ENCODE measurements at regions not wholly inside any gene's neighbourhood (a gene's known extent, or its start where the extent isn't known, plus 50 kb on each side); places are given as distances from the start of the nearest gene placed in this dataset.

DNA sequence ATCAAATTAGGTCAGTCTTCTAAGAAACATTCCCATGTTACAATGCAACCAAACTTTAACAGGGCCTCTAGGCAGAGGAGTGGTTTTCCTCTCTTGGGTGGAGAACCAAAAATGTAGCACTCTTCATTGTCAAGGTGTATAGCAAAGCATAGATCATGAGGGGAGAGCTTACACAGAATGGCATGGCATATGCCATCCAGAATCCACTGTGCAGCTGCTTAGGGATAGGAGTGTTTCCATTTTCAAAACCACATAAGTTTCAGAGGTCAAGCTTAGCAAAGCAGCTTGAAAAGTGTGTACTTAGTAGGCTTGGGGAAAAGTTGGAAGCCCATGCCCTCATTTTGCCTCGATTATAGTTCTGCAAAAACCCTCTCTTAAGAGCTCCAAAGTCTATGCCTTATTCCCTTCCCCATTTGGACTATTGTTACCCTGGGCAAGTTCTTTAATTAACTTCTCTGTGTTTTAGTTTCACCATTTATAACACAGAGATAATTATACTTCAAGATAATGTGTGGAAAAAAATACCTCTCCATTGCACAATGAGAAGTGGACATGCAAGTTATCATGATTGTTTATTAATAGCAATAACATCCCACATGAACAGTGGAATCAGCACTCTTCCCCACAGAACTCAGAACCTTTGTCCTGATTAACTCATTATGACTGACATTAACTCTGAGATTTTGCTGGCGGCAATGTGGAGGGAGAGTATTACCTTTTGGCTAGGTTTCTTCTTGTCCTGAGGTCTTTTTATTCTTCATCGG lies 398.9 kb upstream of the WWC1 start:
- Histone ChIP-seq H3K4me3 (ENCODE audit: low read length) (no peak overlapping the region), H3K9me3 (ENCODE audit: control insufficient read depth, low read length) (no peaks in the 10 kb centered on the region)

DNA sequence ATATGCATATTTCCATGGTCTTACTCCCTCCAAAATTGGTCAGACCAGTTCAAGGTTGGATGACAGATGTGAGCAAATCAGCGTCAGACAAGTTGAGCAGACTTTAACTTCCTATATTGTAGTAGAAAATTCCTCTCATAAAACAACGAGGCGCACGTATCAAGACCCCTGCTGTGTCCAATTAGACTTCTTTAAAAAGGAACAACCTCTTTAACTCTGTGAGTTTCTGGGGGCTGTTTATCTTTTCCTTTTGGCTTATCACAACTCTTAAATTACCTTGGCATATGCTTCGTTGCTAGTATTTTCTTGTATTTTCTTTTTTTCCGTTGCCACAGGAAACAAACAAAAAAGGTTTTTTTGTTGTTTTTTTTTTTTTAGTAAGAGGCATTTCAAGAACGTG lies 398.2 kb upstream of the WWC1 start:
- Histone ChIP-seq H3K36me3 (ENCODE audit: control insufficient read depth, insufficient read depth, low read length) (no peaks in the 10 kb centered on the region), H3K4me1 (ENCODE audit: control insufficient read depth, insufficient read depth, low read length) (no peaks in the 10 kb centered on the region), H3K9me3 (ENCODE audit: control insufficient read depth, low read length) (no peaks in the 10 kb centered on the region), H3K4me3 (ENCODE audit: low read length) (no peak overlapping the region), H3K9ac (ENCODE audit: low read length) (no peak overlapping the region), H3K27me3 (ENCODE audit: control insufficient read depth, insufficient read depth, low read length) (no peaks in the 10 kb centered on the region)

More for the DNA sequence above, 398.9 kb upstream of the WWC1 start:
- Histone ChIP-seq H3K36me3 (ENCODE audit: control insufficient read depth, insufficient read depth, low read length) (no peaks in the 10 kb centered on the region), H3K9ac (ENCODE audit: low read length) (no peak overlapping the region), H3K4me1 (ENCODE audit: control insufficient read depth, insufficient read depth, low read length) (no peaks in the 10 kb centered on the region), H3K27me3 (ENCODE audit: control insufficient read depth, insufficient read depth, low read length) (no peaks in the 10 kb centered on the region)

DNA sequence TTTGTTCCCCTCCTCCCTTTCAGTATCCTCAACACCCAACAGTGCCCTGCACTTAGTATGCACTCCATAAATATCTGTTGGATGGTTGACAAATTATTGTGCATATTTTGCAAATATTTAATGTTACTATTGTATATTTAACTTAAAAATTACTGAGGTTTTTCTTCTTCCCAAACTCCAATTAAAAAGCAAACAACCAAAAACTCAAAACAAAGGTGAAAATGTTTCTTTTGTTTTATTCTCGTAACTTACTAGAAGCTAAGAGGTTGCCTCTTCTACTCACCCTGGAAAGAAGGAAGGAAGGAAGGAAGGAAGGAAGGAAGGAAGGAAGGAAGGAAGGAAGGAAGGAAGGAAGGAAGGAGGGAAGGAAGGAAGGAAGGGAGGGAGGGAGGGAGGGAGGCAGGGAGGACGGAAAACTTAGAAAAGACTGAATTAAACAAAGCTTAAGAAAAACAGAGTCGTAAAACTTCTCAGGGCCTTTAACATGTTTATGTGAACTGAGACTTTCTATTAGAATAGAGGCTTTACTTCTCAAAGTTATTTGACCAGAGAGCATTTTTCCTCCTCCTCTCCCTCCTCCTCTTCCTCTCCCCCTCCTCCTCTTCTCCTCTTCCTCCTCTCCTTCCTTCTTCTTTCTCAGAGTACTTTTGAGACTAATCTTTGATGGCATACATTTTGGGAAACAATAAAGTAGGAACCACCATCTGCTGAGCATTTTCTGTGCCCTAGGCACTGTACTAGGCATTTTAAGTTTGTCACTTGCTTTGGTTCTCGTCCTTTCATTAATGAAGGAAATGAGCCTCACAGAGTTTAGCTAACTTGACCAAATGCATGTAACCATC lies 396.6 kb upstream of the WWC1 start:
- no peaks in the 10 kb centered on the region for H3K27me3 ChIP-seq (ENCODE audit: control insufficient read depth, insufficient read depth, low read length)
- H3K36me3 ChIP-seq (ENCODE audit: control insufficient read depth, insufficient read depth, low read length) = no peaks in the 10 kb centered on the region
- no peak overlapping the region for H3K4me3 ChIP-seq (ENCODE audit: low read length)
- H3K9me3 ChIP-seq (ENCODE audit: control insufficient read depth, low read length) = no peaks in the 10 kb centered on the region
- H3K9ac ChIP-seq (ENCODE audit: low read length) = no peak overlapping the region
- H3K4me1 ChIP-seq (ENCODE audit: control insufficient read depth, insufficient read depth, low read length) = no peaks in the 10 kb centered on the region

DNA sequence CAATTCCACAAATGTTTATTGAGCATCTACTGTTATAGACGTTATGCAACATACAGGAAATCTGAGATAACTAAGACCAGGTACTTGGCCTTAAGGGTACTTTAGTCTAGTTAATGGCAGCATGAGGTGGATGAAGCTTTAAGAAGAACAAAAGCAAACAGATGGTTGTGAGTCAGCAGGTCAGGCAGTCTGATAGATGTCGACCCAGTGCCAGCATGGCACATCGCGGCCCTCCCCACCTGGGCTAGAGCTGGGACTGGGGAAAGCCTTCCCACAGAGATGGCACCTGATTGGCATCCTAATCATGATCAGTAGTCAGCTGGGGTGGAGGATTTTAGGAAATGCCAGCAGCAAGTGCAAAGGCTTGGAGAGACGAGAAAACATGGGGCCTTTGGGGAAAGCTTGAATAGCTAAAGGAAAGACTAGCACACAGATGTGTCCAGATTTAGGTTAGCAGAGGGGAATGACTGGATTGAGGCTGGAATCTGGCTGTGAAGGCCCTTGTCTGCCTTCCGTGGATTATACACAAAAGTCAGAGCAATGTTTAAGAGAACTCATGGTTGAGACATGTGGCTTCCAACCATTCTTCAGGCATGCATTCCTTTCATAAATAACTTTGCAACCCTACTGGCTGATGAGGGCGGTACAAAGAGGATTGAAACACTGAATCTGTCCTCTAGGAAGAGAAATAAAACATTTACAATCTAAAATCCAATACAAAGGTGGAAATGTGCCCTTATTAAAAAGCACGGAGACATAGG lies 395.4 kb upstream of the WWC1 start:
- H3K9me3 ChIP-seq (ENCODE audit: control insufficient read depth, low read length) = no peaks in the 10 kb centered on the region
- H3K36me3 ChIP-seq (ENCODE audit: control insufficient read depth, insufficient read depth, low read length) = no peaks in the 10 kb centered on the region
- H3K9ac ChIP-seq (ENCODE audit: low read length) = no peak overlapping the region
- H3K27me3 ChIP-seq (ENCODE audit: control insufficient read depth, insufficient read depth, low read length) = no peaks in the 10 kb centered on the region
- no peaks in the 10 kb centered on the region for H3K4me1 ChIP-seq (ENCODE audit: control insufficient read depth, insufficient read depth, low read length)
- no peak overlapping the region for H3K4me3 ChIP-seq (ENCODE audit: low read length)

DNA sequence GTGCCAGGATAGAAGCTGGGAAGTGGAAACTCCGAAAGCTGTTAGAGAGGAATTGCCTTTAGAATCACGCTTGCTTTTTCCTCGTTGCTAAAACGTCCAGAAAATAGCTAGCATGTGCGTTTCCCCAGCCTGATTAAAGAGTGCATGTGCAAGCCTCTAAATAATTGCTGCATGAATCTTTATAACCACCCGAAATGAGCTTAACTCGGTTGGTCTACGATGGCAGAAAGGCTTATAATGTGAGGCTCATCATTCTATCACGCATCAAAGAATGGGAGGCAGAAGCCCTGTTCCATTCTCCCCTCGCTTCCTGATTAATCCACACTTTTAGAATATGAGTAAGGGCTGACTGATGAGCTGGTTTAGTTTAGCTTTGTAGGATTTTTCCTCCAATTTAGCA lies 394.6 kb upstream of the WWC1 start:
- H3K4me3 ChIP-seq (ENCODE audit: low read length) = no peak overlapping the region
- H3K36me3 ChIP-seq (ENCODE audit: control insufficient read depth, insufficient read depth, low read length) = no peaks in the 10 kb centered on the region
- H3K9ac ChIP-seq (ENCODE audit: low read length) = no peak overlapping the region
- H3K9me3 ChIP-seq (ENCODE audit: control insufficient read depth, low read length) = no peaks in the 10 kb centered on the region
- no peaks in the 10 kb centered on the region for H3K27me3 ChIP-seq (ENCODE audit: control insufficient read depth, insufficient read depth, low read length)
- H3K4me1 ChIP-seq (ENCODE audit: control insufficient read depth, insufficient read depth, low read length) = no peaks in the 10 kb centered on the region

DNA sequence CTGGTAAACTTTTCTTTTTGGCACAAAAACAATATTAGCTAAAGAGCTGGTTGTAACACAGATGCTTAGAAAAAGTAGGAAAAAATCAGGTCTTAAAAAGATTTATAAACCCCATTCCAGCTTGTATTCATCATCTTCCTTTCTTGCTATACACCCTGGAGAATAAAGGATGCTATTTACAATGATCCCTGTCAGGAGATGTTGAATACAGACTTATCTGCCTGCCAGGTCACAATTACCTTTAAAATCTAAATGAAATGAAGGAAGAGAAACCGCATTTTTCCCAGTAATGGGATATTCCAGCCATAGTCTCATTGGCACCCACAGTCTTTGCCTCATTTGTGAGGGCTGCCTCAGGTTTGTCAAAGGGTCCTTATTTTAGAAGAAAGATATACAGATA lies 394.1 kb upstream of the WWC1 start:
- Histone ChIP-seq H3K36me3 (ENCODE audit: control insufficient read depth, insufficient read depth, low read length) (no peaks in the 10 kb centered on the region), H3K9ac (ENCODE audit: low read length) (no peak overlapping the region), H3K4me3 (ENCODE audit: low read length) (no peak overlapping the region), H3K4me1 (ENCODE audit: control insufficient read depth, insufficient read depth, low read length) (no peaks in the 10 kb centered on the region), H3K9me3 (ENCODE audit: control insufficient read depth, low read length) (no peaks in the 10 kb centered on the region), H3K27me3 (ENCODE audit: control insufficient read depth, insufficient read depth, low read length) (no peaks in the 10 kb centered on the region)

DNA sequence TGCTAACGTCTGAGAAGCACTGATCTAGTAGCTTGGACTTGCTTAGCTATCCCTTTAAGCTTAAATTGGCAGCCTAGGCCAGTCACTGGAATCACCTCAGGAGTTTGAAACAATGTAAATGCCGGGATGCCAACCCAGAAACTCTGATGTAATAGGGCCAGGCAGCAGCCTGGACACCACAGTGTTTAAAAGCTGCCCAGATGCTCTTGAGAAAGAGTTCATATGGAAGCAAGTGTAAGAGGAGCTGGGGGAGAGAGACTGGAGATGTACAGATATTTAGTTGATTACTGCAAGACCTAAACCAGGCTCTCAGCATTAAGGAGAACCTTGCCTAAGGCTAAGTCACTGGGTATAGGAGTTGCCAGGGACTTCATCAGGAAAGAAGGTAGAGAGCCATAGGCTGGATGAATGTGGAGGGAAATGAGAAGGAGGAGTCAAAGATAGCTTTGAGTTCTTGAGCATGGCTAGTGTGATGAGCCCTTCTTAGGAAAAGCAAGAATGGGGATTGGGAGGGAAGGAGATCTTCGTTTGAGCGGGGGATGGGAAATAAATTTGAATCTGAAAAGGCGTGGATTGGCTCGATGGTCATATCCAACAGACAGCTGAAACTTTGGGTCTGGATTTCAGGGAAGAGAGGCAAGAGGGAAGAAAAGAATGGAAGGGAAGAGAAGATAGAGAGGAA lies 392.9 kb upstream of the WWC1 start:
- no peaks in the 10 kb centered on the region for H3K4me1 ChIP-seq (ENCODE audit: control insufficient read depth, insufficient read depth, low read length)
- no peaks in the 10 kb centered on the region for H3K36me3 ChIP-seq (ENCODE audit: control insufficient read depth, insufficient read depth, low read length)
- no peak overlapping the region for H3K4me3 ChIP-seq (ENCODE audit: low read length)
- H3K9ac ChIP-seq (ENCODE audit: low read length) = no peak overlapping the region
- H3K27me3 ChIP-seq (ENCODE audit: control insufficient read depth, insufficient read depth, low read length) = no peaks in the 10 kb centered on the region
- H3K9me3 ChIP-seq (ENCODE audit: control insufficient read depth, low read length) = no peaks in the 10 kb centered on the region

DNA sequence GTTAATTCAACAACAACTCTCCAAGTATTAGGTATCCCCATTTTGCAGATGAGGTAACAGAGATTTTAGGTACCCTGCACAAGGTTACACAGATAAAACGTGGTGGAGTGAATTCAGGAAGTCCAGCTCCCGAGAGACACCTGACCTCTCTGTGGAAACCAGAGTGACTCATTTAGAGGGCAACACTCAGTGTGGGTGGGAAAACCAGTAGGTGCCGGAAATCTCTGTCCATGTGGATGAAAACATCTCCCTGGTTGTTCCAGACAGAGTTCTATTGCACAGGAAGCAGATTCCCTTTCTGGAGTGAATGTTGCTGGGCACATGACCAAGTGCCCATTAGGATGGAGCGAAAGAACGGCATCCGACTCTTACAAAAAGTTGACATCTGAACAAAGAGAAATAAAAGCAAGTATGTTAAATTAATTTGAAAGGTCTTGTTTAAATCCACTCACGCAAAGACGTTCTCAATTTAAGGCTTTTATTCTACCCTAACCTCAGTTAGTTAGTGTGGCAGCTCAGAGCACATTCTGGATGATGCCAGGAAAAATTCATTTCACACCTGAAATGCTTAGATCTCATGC lies 391.9 kb upstream of the WWC1 start:
- Histone ChIP-seq H3K4me3 (ENCODE audit: low read length) (no peak overlapping the region), H3K9me3 (ENCODE audit: control insufficient read depth, low read length) (no peaks in the 10 kb centered on the region), H3K4me1 (ENCODE audit: control insufficient read depth, insufficient read depth, low read length) (no peaks in the 10 kb centered on the region), H3K36me3 (ENCODE audit: control insufficient read depth, insufficient read depth, low read length) (no peaks in the 10 kb centered on the region), H3K9ac (ENCODE audit: low read length) (no peak overlapping the region), H3K27me3 (ENCODE audit: control insufficient read depth, insufficient read depth, low read length) (no peaks in the 10 kb centered on the region)

DNA sequence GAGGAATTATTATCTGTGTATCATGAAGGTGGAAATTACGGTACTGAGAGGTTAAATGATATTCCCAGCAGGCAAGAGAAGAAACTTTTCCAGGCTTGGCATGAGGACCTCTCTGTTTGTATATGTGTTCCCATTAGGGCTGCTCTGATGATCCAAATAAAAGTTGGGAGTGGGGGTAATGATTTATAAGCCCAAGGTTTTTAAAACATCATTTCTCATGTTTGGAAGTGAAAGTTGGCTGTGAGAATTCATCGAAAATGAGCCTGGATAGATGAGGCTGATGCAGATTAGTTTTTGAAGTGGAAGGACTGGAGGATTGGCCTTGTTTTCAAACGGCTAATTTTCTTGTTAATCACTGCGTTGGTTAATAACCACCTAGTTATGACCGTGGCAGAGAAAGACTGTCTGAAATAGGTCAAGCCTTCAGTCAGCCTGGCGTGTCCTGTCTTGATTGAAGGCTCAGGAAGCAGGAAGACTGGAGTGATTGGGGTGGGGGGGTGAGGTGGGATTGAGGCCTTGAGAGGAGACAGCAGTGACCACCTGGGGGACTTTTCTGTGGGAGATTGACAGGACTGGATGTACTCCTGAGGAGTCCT lies 391.0 kb upstream of the WWC1 start:
- no peak overlapping the region for H3K9ac ChIP-seq (ENCODE audit: low read length)
- H3K36me3 ChIP-seq (ENCODE audit: control insufficient read depth, insufficient read depth, low read length) = no peaks in the 10 kb centered on the region
- no peaks in the 10 kb centered on the region for H3K4me1 ChIP-seq (ENCODE audit: control insufficient read depth, insufficient read depth, low read length)
- H3K4me3 ChIP-seq (ENCODE audit: low read length) = no peak overlapping the region
- no peaks in the 10 kb centered on the region for H3K27me3 ChIP-seq (ENCODE audit: control insufficient read depth, insufficient read depth, low read length)
- H3K9me3 ChIP-seq (ENCODE audit: control insufficient read depth, low read length) = no peaks in the 10 kb centered on the region

DNA sequence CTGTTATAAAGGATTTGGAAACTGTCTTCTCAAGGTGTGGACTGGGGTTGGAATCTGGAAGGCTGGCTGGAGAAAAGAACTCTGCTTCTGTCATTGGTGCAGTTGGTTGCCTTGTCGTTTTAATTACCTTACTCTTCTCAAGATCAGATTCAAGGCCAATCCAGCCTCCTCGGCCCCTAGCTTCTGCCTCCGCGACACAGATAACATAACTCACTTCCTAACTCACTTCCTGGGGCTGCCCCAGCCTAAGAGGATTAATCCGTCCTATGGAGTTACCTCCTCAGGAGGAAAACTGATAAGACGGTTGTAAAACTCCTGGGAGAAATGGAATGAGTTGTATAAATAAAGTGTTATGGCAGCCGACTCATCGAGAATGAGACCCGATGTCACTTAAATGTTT lies 389.1 kb upstream of the WWC1 start:
- no peaks in the 10 kb centered on the region for H3K4me1 ChIP-seq (ENCODE audit: control insufficient read depth, insufficient read depth, low read length)
- no peak overlapping the region for H3K4me3 ChIP-seq (ENCODE audit: low read length)
- H3K27me3 ChIP-seq (ENCODE audit: control insufficient read depth, insufficient read depth, low read length) = no peaks in the 10 kb centered on the region
- no peaks in the 10 kb centered on the region for H3K36me3 ChIP-seq (ENCODE audit: control insufficient read depth, insufficient read depth, low read length)
- no peak overlapping the region for H3K9ac ChIP-seq (ENCODE audit: low read length)
- H3K9me3 ChIP-seq (ENCODE audit: control insufficient read depth, low read length) = no peaks in the 10 kb centered on the region

DNA sequence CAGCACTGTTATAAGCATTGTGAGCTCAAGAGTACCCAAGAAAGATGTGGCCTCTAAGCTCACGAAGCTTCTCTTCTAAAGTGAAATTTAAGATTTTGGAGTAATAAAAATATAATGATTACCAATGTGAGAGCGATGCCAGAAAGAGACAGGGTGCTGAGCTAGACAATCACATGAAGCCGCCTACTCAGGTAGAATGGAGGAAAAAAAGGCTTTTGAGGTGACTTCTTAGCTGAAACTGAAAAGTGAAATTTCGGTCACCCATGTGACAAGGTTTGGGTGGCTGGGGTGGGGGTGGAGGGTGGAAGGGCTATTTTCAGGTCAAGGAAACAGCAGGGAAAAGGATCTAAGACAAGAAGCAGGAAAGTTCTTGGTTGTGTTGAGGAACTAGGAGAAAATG lies 388.2 kb upstream of the WWC1 start:
- H3K9me3 ChIP-seq (ENCODE audit: control insufficient read depth, low read length) = no peaks in the 10 kb centered on the region

More for the DNA sequence above, 388.2 kb upstream of the WWC1 start:
- H3K9ac ChIP-seq (ENCODE audit: low read length) = no peak overlapping the region
- H3K4me1 ChIP-seq (ENCODE audit: control insufficient read depth, insufficient read depth, low read length) = no peaks in the 10 kb centered on the region
- no peaks in the 10 kb centered on the region for H3K36me3 ChIP-seq (ENCODE audit: control insufficient read depth, insufficient read depth, low read length)
- no peak overlapping the region for H3K4me3 ChIP-seq (ENCODE audit: low read length)
- H3K27me3 ChIP-seq (ENCODE audit: control insufficient read depth, insufficient read depth, low read length) = no peaks in the 10 kb centered on the region

Measured in mucosa of stomach (tissue), 1 donor.